Keratinocyte (primary cell): ENCODE measurements at regions not wholly inside any gene's neighbourhood (a gene's known extent, or its start where the extent isn't known, plus 50 kb on each side); places are given as distances from the start of the nearest gene placed in this dataset.

Experiments
- DNase-seq: peaks from one replicate; pipeline ENCODE4 v3.0.0-alpha.2; 2011; ENCODE audit warnings: low read depth, missing footprints, low spot score
- FAIRE-seq: peaks from 2 replicates; lab custom pipeline; 2011; peaks lifted over from hg19 to GRCh38; lab: Jason Lieb, UNC
- H2AFZ ChIP-seq: 2 replicates; pipeline ENCODE4 v1.6.0; 2012; ENCODE audit warnings: low read length, control low read depth, inconsistent platforms; ENCODE audit not compliant: control insufficient read depth
- H3K27ac ChIP-seq: 2 replicates; pipeline ENCODE4 v1.5.1; 2011; ENCODE audit warnings: low read length; ENCODE audit not compliant: control insufficient read depth, insufficient read depth
- H3K27me3 ChIP-seq: 3 replicates; pipeline ENCODE4 v1.6.0; 2011; ENCODE audit warnings: low read length; ENCODE audit not compliant: control insufficient read depth, insufficient read depth; ENCODE audit errors: extremely low read depth
- H3K36me3 ChIP-seq, 2 experiments: 2 replicates in 1 of 2; 3 replicates in 1 of 2; pipeline ENCODE4 v1.5.1; 2011; ENCODE audit warnings: low read length in 2 of 2, mild to moderate bottlenecking in 1 of 2; ENCODE audit not compliant: control insufficient read depth in 2 of 2, insufficient read depth in 2 of 2; ENCODE audit errors: extremely low read depth in 1 of 2
- H3K4me1 ChIP-seq: 3 replicates; pipeline ENCODE4 v1.5.1; 2011; ENCODE audit warnings: low read length; ENCODE audit not compliant: control insufficient read depth, insufficient read depth; ENCODE audit errors: extremely low read depth
- H3K4me2 ChIP-seq: 3 replicates; pipeline ENCODE4 v1.6.0; 2011; ENCODE audit warnings: low read depth, low read length; ENCODE audit not compliant: control insufficient read depth, insufficient read depth; ENCODE audit errors: extremely low read depth
- H3K4me3 ChIP-seq, 3 experiments: fragments of 200-600 bp in 1 of 3; sonication (generic) in 1 of 3; 2 replicates in 2 of 3; 3 replicates in 1 of 3; pipeline ENCODE4 v1.5.1; 2011 to 2016; ENCODE audit warnings: low read length in 3 of 3, mild to moderate bottlenecking in 3 of 3, control low read depth in 2 of 3, inconsistent platforms in 1 of 3, low read depth in 1 of 3, mixed read lengths in 1 of 3, mixed run types in 1 of 3, moderate library complexity in 1 of 3; ENCODE audit not compliant: control insufficient read depth in 2 of 3, insufficient read depth in 2 of 3; ENCODE audit errors: extremely low read depth in 1 of 3
- H3K79me2 ChIP-seq: 2 replicates; pipeline ENCODE4 v1.6.0; 2012; ENCODE audit warnings: low read length; ENCODE audit not compliant: control insufficient read depth, insufficient read depth
- H3K9ac ChIP-seq: 3 replicates; pipeline ENCODE4 v1.6.0; 2011; ENCODE audit warnings: low read length; ENCODE audit not compliant: control insufficient read depth, insufficient read depth; ENCODE audit errors: extremely low read depth
- H3K9me1 ChIP-seq: 3 replicates; pipeline ENCODE4 v1.6.0; 2011; ENCODE audit warnings: low read length; ENCODE audit not compliant: control insufficient read depth, insufficient read depth; ENCODE audit errors: extremely low read depth
- H3K9me3 ChIP-seq: 2 replicates; pipeline ENCODE4 v1.5.1; 2012; ENCODE audit warnings: low read depth, low read length; ENCODE audit not compliant: control insufficient read depth
- H4K20me1 ChIP-seq: 3 replicates; pipeline ENCODE4 v1.6.0; 2011; ENCODE audit warnings: low read length; ENCODE audit not compliant: control insufficient read depth, insufficient read depth; ENCODE audit errors: extremely low read depth
- CTCF ChIP-seq, 3 experiments: IDR thresholded peaks in 1 of 3; conservative IDR thresholded peaks in 1 of 3; optimal IDR thresholded peaks in 1 of 3; 2 replicates in 2 of 3; 3 replicates in 1 of 3; pipeline versions ENCODE3 to v1.5.1; 2011; ENCODE audit warnings: low read length in 3 of 3, mild to moderate bottlenecking in 3 of 3, moderate library complexity in 2 of 3, control low read depth in 1 of 3, inconsistent platforms in 1 of 3; ENCODE audit not compliant: insufficient read depth in 2 of 3; ENCODE audit errors: extremely low read depth in 1 of 3
- EZH2 ChIP-seq: IDR thresholded peaks from one replicate; pipeline ENCODE4 v1.6.1; 2012; ENCODE audit warnings: inconsistent platforms, mild to moderate bottlenecking, low read length, moderate library complexity
- dilution Hi-C: fragments of 300-500 bp; cut with MboI; formaldehyde crosslinking; loops from one replicate; pipeline ENCODE4 v1.7.0; 2020; ENCODE audit warnings: low sequenced_read_pairs; ENCODE audit not compliant: extremely low pct_ligation_motif_present

GRCh38 chr5:87853541-87853940 is 415.1 kb downstream of the TMEM161B start:
- H3K27me3 ChIP-seq: no peaks in the 10 kb centered on the region
- no peak for TF ChIP-seq EZH2
- no peak for TF ChIP-seq CTCF (optimal IDR thresholded peaks at IDR 0.05 in 1 of 3, IDR thresholded peaks at IDR 0.05 in 1 of 3, conservative IDR thresholded peaks at IDR 0.05 in 1 of 3; ENCODE audit: extremely low read depth in 1 of 3, insufficient read depth in 2 of 3, low read length in 3 of 3)
- no peak for FAIRE-seq

GRCh38 chr5:87851603-87852002 is 417.0 kb downstream of the TMEM161B start:
- H3K4me2 ChIP-seq: no peak overlapping the region

More at GRCh38 chr5:87853541-87853940, 415.1 kb downstream of the TMEM161B start:
- no peak for DNase-seq
- H4K20me1 ChIP-seq: no peaks in the 10 kb centered on the region
- no peaks in the 10 kb centered on the region for H3K9me3 ChIP-seq
- no peak overlapping the region for H3K27ac ChIP-seq
- H3K4me1 ChIP-seq: no peaks in the 10 kb centered on the region
- no peaks in the 10 kb centered on the region for H3K9me1 ChIP-seq
- H3K79me2 ChIP-seq: no peaks in the 10 kb centered on the region
- H3K4me3 ChIP-seq: no peak overlapping the region
- H3K4me2 ChIP-seq: no peak overlapping the region
- no peaks in the 10 kb centered on the region for H3K36me3 ChIP-seq
- dilution Hi-C loops: no loop called here
- H3K9ac ChIP-seq: no peak overlapping the region
- H2AFZ ChIP-seq: no peak overlapping the region

GRCh38 chr5:87850843-87851242 is 417.8 kb downstream of the TMEM161B start:
- H3K9ac ChIP-seq: no peak overlapping the region
- no peak overlapping the region for H3K4me3 ChIP-seq
- H3K79me2 ChIP-seq: no peaks in the 10 kb centered on the region
- no peak overlapping the region for H3K4me2 ChIP-seq
- no peak overlapping the region for H2AFZ ChIP-seq
- DNase-seq: no peak
- no peaks in the 10 kb centered on the region for H3K4me1 ChIP-seq
- dilution Hi-C loops: no loop called here
- H3K9me1 ChIP-seq: no peaks in the 10 kb centered on the region
- H3K27ac ChIP-seq: no peak overlapping the region
- no peak for FAIRE-seq
- no peaks in the 10 kb centered on the region for H3K36me3 ChIP-seq
- H3K27me3 ChIP-seq: no peaks in the 10 kb centered on the region
- H3K9me3 ChIP-seq: no peaks in the 10 kb centered on the region
- no peak for TF ChIP-seq EZH2
- TF ChIP-seq CTCF (optimal IDR thresholded peaks at IDR 0.05 in 1 of 3, IDR thresholded peaks at IDR 0.05 in 1 of 3, conservative IDR thresholded peaks at IDR 0.05 in 1 of 3; ENCODE audit: extremely low read depth in 1 of 3, insufficient read depth in 2 of 3, low read length in 3 of 3): no peak
- H4K20me1 ChIP-seq: no peaks in the 10 kb centered on the region

More at GRCh38 chr5:87851603-87852002, 417.0 kb downstream of the TMEM161B start:
- Histone ChIP-seq H3K9me1 (no peaks in the 10 kb centered on the region), H3K36me3 (no peaks in the 10 kb centered on the region), H3K9ac (no peak overlapping the region), H3K79me2 (no peaks in the 10 kb centered on the region), H3K4me3 (no peak overlapping the region), H3K4me1 (no peaks in the 10 kb centered on the region), H3K9me3 (no peaks in the 10 kb centered on the region), H3K27me3 (no peaks in the 10 kb centered on the region), H3K27ac (no peak overlapping the region), H2AFZ (no peak overlapping the region), H4K20me1 (no peaks in the 10 kb centered on the region)
- dilution Hi-C loops: no loop called here
- no peak for FAIRE-seq
- no peak for TF ChIP-seq EZH2
- no peak for DNase-seq
